ENCODE measurements at regions not wholly inside any gene's neighbourhood (a gene's known extent, or its start where the extent isn't known, plus 50 kb on each side); places are given as distances from the start of the nearest gene placed in this dataset.

GRCh38 chr15:55084673-55085072 lies 112.1 kb downstream of the RSL24D1 start:
- TF ChIP-seq CTCF (IDR thresholded peaks at IDR 0.05; ENCODE audit: poor library complexity) (no peak), EZH2 (IDR thresholded peaks at IDR 0.05; ENCODE audit: borderline replicate concordance) (no peak), EZH2phosphoT487 (IDR thresholded peaks at IDR 0.05; ENCODE audit: low read depth, severe bottlenecking, unreplicated experiment) (no peak)

Measured in hepatocyte (in vitro differentiated cells).